Neural progenitor cell (in vitro differentiated cells): ENCODE measurements at regions not wholly inside any gene's neighbourhood (a gene's known extent, or its start where the extent isn't known, plus 50 kb on each side); places are given as distances from the start of the nearest gene placed in this dataset.

ENCODE experiments used
- DNase-seq: peaks from one replicate; pipeline ENCODE4 v3.0.0-alpha.2; 2016; ENCODE audit warnings: low spot score
- H2AFZ ChIP-seq: fragments of 200-600 bp; sonication (generic); replicated peaks from 2 replicates; pipeline ENCODE4 v1.6.1; 2016; ENCODE audit warnings: antibody characterized with exemption
- H3F3A ChIP-seq: fragments of 200-600 bp; sonication (generic); 2 replicates; pipeline ENCODE4 v1.6.1; 2016; ENCODE audit warnings: antibody characterized with exemption, low read depth
- H3K27ac ChIP-seq: fragments of 200-600 bp; sonication (generic); 2 replicates; pipeline ENCODE4 v1.5.1; 2016; ENCODE audit warnings: mild to moderate bottlenecking
- H3K27me3 ChIP-seq: fragments of 200-600 bp; sonication (generic); 2 replicates; pipeline ENCODE4 v1.6.1; 2016; ENCODE audit warnings: mild to moderate bottlenecking, moderate library complexity
- H3K36me3 ChIP-seq: fragments of 200-600 bp; sonication (generic); 2 replicates; pipeline ENCODE4 v1.5.1; 2016
- H3K4me1 ChIP-seq: fragments of 200-600 bp; sonication (generic); 2 replicates; pipeline ENCODE4 v1.6.1; 2016; ENCODE audit warnings: mixed run types
- H3K4me2 ChIP-seq: fragments of 200-600 bp; sonication (generic); 2 replicates; pipeline ENCODE4 v1.6.1; 2016
- H3K4me3 ChIP-seq: fragments of 200-600 bp; sonication (generic); 2 replicates; pipeline ENCODE4 v1.5.1; 2016
- H3K79me2 ChIP-seq: fragments of 200-600 bp; sonication (generic); 2 replicates; pipeline ENCODE4 v1.6.1; 2016; ENCODE audit warnings: low read depth
- H3K9ac ChIP-seq: fragments of 200-600 bp; sonication (generic); 2 replicates; pipeline ENCODE4 v1.6.1; 2016
- H3K9me3 ChIP-seq: fragments of 200-600 bp; sonication (generic); 2 replicates; pipeline ENCODE4 v1.5.1; 2016; ENCODE audit warnings: low read depth
- H4K20me1 ChIP-seq: fragments of 200-600 bp; sonication (generic); 2 replicates; pipeline ENCODE4 v1.6.1; 2016; ENCODE audit warnings: low read depth
- H3K27ac Mint-ChIP-seq: 3 replicates; pipeline ENCODE4 v1.8.0; 2021; ENCODE audit warnings: mixed read lengths
- H3K27me3 Mint-ChIP-seq: 2 replicates; pipeline ENCODE4 v1.8.0; 2022; ENCODE audit warnings: low read depth, mild to moderate bottlenecking, inconsistent platforms, moderate library complexity, mixed read lengths; ENCODE audit not compliant: insufficient read depth
- H3K36me3 Mint-ChIP-seq: 3 replicates; pipeline ENCODE4 v1.8.0; 2021; ENCODE audit warnings: mixed read lengths
- H3K4me1 Mint-ChIP-seq: 3 replicates; pipeline ENCODE4 v1.8.0; 2021; ENCODE audit warnings: mixed read lengths
- H3K4me3 Mint-ChIP-seq: 3 replicates; pipeline ENCODE4 v1.8.0; 2021; ENCODE audit warnings: mild to moderate bottlenecking, moderate library complexity, mixed read lengths
- H3K9me3 Mint-ChIP-seq: 3 replicates; pipeline ENCODE4 v1.8.0; 2020; ENCODE audit warnings: mixed read lengths
- CTCF ChIP-seq: fragments of 200-600 bp; sonication (generic); IDR thresholded peaks from 2 replicates; pipeline ENCODE4 v1.5.1; 2017; ENCODE audit warnings: antibody characterized with exemption, mild to moderate bottlenecking
- EZH2 ChIP-seq: fragments of 200-600 bp; sonication (generic); IDR thresholded peaks from 2 replicates; pipeline ENCODE4 v1.6.1; 2017; ENCODE audit warnings: antibody characterized with exemption, mild to moderate bottlenecking, moderate library complexity
- EZH2phosphoT487 ChIP-seq: fragments of 200-600 bp; sonication (generic); IDR thresholded peaks from 2 replicates; pipeline ENCODE4 v1.6.1; 2017; ENCODE audit warnings: antibody characterized with exemption

GRCh38 chr6:56329271-56330050 lies 82.1 kb upstream of the COL21A1 start:
- Mint-ChIP-seq H3K4me3 (no peak overlapping the region), H3K27me3 (no peaks in the 10 kb centered on the region), H3K27ac (no peak overlapping the region), H3K9me3 (no peaks in the 10 kb centered on the region), H3K36me3 (no peaks in the 10 kb centered on the region), H3K4me1 (no peaks in the 10 kb centered on the region)
- TF ChIP-seq EZH2phosphoT487, result no peak
- TF ChIP-seq EZH2, result no peak
- TF ChIP-seq CTCF, result no peak
- no peaks in the 10 kb centered on the region for H3K36me3 ChIP-seq
- no peak overlapping the region for H3K4me3 ChIP-seq
- no peaks in the 10 kb centered on the region for H3K9me3 ChIP-seq
- no peak for DNase-seq
- no peaks in the 10 kb centered on the region for H4K20me1 ChIP-seq
- no peak overlapping the region for H3K27ac ChIP-seq
- no peaks in the 10 kb centered on the region for H3K79me2 ChIP-seq
- no peak overlapping the region for H3K4me2 ChIP-seq
- H3K27me3 ChIP-seq, result no peaks in the 10 kb centered on the region
- no peak overlapping the region for H3K9ac ChIP-seq
- peaks cover 5% of the 10 kb centered on the region for H3F3A ChIP-seq
- no peaks in the 10 kb centered on the region for H3K4me1 ChIP-seq
- no peak overlapping the region for H2AFZ ChIP-seq

GRCh38 chr6:56328728-56329090 lies 81.3 kb upstream of the COL21A1 start:
- DNase-seq, result no peak
- Histone ChIP-seq H3K9me3 (no peaks in the 10 kb centered on the region), H3F3A (peaks cover 5% of the 10 kb centered on the region), H3K36me3 (no peaks in the 10 kb centered on the region), H2AFZ (no peak overlapping the region), H3K27me3 (no peaks in the 10 kb centered on the region), H3K4me1 (no peaks in the 10 kb centered on the region), H3K9ac (no peak overlapping the region), H3K4me3 (no peak overlapping the region), H3K4me2 (no peak overlapping the region), H3K27ac (no peak overlapping the region), H4K20me1 (no peaks in the 10 kb centered on the region), H3K79me2 (no peaks in the 10 kb centered on the region)
- Mint-ChIP-seq H3K27ac (no peak overlapping the region), H3K27me3 (no peaks in the 10 kb centered on the region), H3K9me3 (no peaks in the 10 kb centered on the region), H3K4me1 (no peaks in the 10 kb centered on the region), H3K4me3 (no peak overlapping the region), H3K36me3 (no peaks in the 10 kb centered on the region)
- TF ChIP-seq CTCF, result no peak
- TF ChIP-seq EZH2phosphoT487, result no peak
- no peak for TF ChIP-seq EZH2

- no peak for TF ChIP-seq CTCF
- no peak for TF ChIP-seq EZH2
- no peak for TF ChIP-seq EZH2phosphoT487
Measured at GRCh38 chr6:56327946-56328727, 80.8 kb upstream of the COL21A1 start.

More at GRCh38 chr6:56327946-56328727, 80.8 kb upstream of the COL21A1 start:
- Histone ChIP-seq H3K36me3 (no peaks in the 10 kb centered on the region), H4K20me1 (no peaks in the 10 kb centered on the region), H3K79me2 (no peaks in the 10 kb centered on the region), H2AFZ (no peak overlapping the region), H3K4me1 (no peaks in the 10 kb centered on the region), H3K9me3 (no peaks in the 10 kb centered on the region), H3K27me3 (no peaks in the 10 kb centered on the region), H3K9ac (no peak overlapping the region), H3F3A (peaks cover 5% of the 10 kb centered on the region), H3K27ac (no peak overlapping the region), H3K4me2 (no peak overlapping the region), H3K4me3 (no peak overlapping the region)
- Mint-ChIP-seq H3K4me3 (no peak overlapping the region), H3K36me3 (no peaks in the 10 kb centered on the region), H3K27me3 (no peaks in the 10 kb centered on the region), H3K4me1 (no peaks in the 10 kb centered on the region), H3K27ac (no peak overlapping the region), H3K9me3 (no peaks in the 10 kb centered on the region)
- no peak for DNase-seq
